GM06990 (cell line): ENCODE measurements at regions not wholly inside any gene's neighbourhood (a gene's known extent, or its start where the extent isn't known, plus 50 kb on each side); places are given as distances from the start of the nearest gene placed in this dataset.

Experiments used
- DNase-seq: peaks from one replicate; pipeline ENCODE4 v3.0.0-alpha.2; 2011; ENCODE audit not compliant: insufficient read length; ENCODE audit errors: extremely low read depth
- H3K27me3 ChIP-seq: replicated peaks from 2 replicates; pipeline ENCODE4 v1.6.0; 2011; ENCODE audit warnings: low read length; ENCODE audit not compliant: control insufficient read depth, insufficient read depth
- H3K36me3 ChIP-seq: 2 replicates; pipeline ENCODE4 v1.5.1; 2011; ENCODE audit warnings: low read length; ENCODE audit not compliant: control insufficient read depth, insufficient read depth
- H3K4me3 ChIP-seq: replicated peaks from 2 replicates; pipeline ENCODE4 v1.5.1; 2011; ENCODE audit warnings: low read depth, mild to moderate bottlenecking, control low read depth, low read length
- TF ChIP-seq, protein P1 (sequence below): IDR thresholded peaks from 2 replicates; pipeline ENCODE4 v1.5.1; 2011; ENCODE audit warnings: low read length, control low read depth, mild to moderate bottlenecking, inconsistent platforms; ENCODE audit not compliant: insufficient read depth, poor library complexity, severe bottlenecking

GRCh38 chr2:59390581-59390980 lies 1149.5 kb upstream of the FANCL start:
- no peak for DNase-seq
- TF ChIP-seq, protein P1, sequence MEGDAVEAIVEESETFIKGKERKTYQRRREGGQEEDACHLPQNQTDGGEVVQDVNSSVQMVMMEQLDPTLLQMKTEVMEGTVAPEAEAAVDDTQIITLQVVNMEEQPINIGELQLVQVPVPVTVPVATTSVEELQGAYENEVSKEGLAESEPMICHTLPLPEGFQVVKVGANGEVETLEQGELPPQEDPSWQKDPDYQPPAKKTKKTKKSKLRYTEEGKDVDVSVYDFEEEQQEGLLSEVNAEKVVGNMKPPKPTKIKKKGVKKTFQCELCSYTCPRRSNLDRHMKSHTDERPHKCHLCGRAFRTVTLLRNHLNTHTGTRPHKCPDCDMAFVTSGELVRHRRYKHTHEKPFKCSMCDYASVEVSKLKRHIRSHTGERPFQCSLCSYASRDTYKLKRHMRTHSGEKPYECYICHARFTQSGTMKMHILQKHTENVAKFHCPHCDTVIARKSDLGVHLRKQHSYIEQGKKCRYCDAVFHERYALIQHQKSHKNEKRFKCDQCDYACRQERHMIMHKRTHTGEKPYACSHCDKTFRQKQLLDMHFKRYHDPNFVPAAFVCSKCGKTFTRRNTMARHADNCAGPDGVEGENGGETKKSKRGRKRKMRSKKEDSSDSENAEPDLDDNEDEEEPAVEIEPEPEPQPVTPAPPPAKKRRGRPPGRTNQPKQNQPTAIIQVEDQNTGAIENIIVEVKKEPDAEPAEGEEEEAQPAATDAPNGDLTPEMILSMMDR, result no peak

GRCh38 chr2:59389240-59389639 lies 1148.1 kb upstream of the FANCL start:
- TF ChIP-seq, protein P1, result no peak
- no peaks in the 10 kb centered on the region for H3K27me3 ChIP-seq
- no peak overlapping the region for H3K4me3 ChIP-seq
- no peak for DNase-seq
- H3K36me3 ChIP-seq, result no peaks in the 10 kb centered on the region

More at GRCh38 chr2:59390581-59390980, 1149.5 kb upstream of the FANCL start:
- Histone ChIP-seq H3K27me3 (no peaks in the 10 kb centered on the region), H3K36me3 (no peaks in the 10 kb centered on the region), H3K4me3 (no peak overlapping the region)

DNA sequence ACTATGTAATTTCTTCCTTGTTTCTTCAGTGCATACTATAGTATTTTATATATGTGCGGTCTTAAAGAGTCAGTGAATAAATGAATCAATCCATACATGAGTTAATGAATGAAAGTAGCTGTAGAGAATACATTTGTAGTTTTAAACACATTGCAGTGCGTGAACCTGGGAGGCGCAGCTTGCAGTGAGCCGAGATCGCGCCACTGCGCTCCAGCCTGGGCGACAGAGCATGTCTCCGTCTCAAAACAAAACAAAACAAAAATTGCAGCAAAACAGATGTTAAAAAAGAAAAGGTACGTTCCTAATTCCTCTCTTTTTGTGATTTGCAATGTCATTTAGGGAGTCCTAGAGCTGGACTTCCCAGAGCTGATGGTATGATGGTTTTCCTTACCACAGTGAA lies 1144.8 kb upstream of the FANCL start:
- TF ChIP-seq, protein P1, result no peak
- Histone ChIP-seq H3K4me3 (no peak overlapping the region), H3K36me3 (no peaks in the 10 kb centered on the region), H3K27me3 (no peaks in the 10 kb centered on the region)
- no peak for DNase-seq

DNA sequence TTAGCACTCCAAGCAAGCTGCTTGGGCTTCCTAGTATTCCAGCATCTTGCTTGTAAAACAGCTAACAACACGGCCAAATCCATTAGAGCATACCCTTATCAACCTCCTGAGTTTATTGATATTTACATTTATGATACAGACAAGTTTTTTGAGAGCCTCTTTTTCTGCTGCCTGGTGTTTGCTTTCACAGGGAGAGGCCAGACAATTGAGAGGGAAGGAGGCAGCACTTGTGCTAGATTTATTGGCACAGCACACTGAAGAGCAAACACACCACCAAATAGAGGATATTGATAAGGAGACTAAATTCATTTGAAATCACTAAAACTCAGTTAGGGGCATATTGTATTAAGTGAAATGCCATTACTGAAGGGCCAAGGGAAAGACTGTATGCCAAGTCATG lies 1142.3 kb upstream of the FANCL start:
- DNase-seq, result no peak
- Histone ChIP-seq H3K36me3 (no peaks in the 10 kb centered on the region), H3K4me3 (no peak overlapping the region), H3K27me3 (no peaks in the 10 kb centered on the region)
- TF ChIP-seq, protein P1, result no peak

GRCh38 chr2:59378127-59378526 lies 1137.0 kb upstream of the FANCL start:
- Histone ChIP-seq H3K4me3 (no peak overlapping the region), H3K36me3 (no peaks in the 10 kb centered on the region), H3K27me3 (no peaks in the 10 kb centered on the region)
- no peak for DNase-seq
- TF ChIP-seq, protein P1, result no peak

DNA sequence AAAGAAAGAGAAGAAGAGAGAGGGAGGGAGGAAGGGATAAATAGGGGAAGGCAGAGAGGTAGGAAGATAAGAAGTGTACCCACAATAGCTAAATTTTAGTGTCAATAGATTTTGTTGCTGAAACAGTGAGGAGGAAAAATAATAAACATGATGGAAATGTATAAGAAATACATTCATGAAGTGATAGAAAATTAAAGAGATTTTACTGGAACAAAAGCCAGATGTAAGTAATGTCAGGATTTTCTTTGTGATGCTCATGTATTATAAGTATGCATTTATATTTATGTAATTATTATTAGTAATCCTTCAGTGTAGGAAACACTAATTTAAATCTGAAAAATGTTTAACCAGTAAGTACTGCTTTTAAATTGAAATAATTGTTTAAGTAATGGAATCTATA lies 1125.2 kb upstream of the FANCL start:
- H3K4me3 ChIP-seq, result no peak overlapping the region
- no peaks in the 10 kb centered on the region for H3K27me3 ChIP-seq
- DNase-seq, result no peak
- TF ChIP-seq, protein P1, result no peak
- H3K36me3 ChIP-seq, result no peaks in the 10 kb centered on the region
